Small intestine (tissue), 7 donors: ENCODE measurements at regions not wholly inside any gene's neighbourhood (a gene's known extent, or its start where the extent isn't known, plus 50 kb on each side); places are given as distances from the start of the nearest gene placed in this dataset.
A peak's percentile ranks its signal among the peaks of the same experiment; 100 is the strongest.

Source experiments
- DNase-seq, 2 donors: peaks; one replicate each; pipeline versions ENCODE4 v3.0.0 to v3.0.0-alpha.2; 2013
- FAIRE-seq: peaks from 2 replicates; lab custom pipeline; 2012; peaks lifted over from hg19 to GRCh38; lab: Jason Lieb, UNC
- H3K27ac ChIP-seq, 3 donors: one replicate each; pipeline ENCODE4 v1.5.1; 2013; ENCODE audit warnings: low read length in 2 of 3, mild to moderate bottlenecking in 2 of 3, control low read depth in 1 of 3, inconsistent platforms in 1 of 3, low read depth in 1 of 3, moderate library complexity in 1 of 3
- H3K27me3 ChIP-seq, 3 donors: one replicate each; pipeline ENCODE4 v1.6.1; 2013; ENCODE audit warnings: low read length in 3 of 3, inconsistent platforms in 1 of 3; ENCODE audit not compliant: control insufficient read depth in 3 of 3, insufficient read depth in 3 of 3
- H3K36me3 ChIP-seq, 3 donors: one replicate each; pipeline ENCODE4 v1.6.1; 2013; ENCODE audit warnings: low read length in 3 of 3, inconsistent platforms in 1 of 3, low read depth in 1 of 3, mild to moderate bottlenecking in 1 of 3, moderate library complexity in 1 of 3; ENCODE audit not compliant: control insufficient read depth in 3 of 3, insufficient read depth in 2 of 3
- H3K4me1 ChIP-seq, 3 donors: one replicate each; pipeline ENCODE4 v1.6.1; 2013; ENCODE audit warnings: low read length in 2 of 3, inconsistent platforms in 1 of 3, low read depth in 1 of 3, mild to moderate bottlenecking in 1 of 3, moderate library complexity in 1 of 3; ENCODE audit not compliant: control insufficient read depth in 3 of 3, insufficient read depth in 2 of 3
- H3K4me3 ChIP-seq, 3 donors: one replicate each; pipeline ENCODE4 v1.5.1; 2013; ENCODE audit warnings: low read length in 3 of 3, control low read depth in 1 of 3, inconsistent platforms in 1 of 3, low read depth in 1 of 3, mild to moderate bottlenecking in 1 of 3, moderate library complexity in 1 of 3
- H3K9me3 ChIP-seq, 2 donors: one replicate each; pipeline ENCODE4 v1.6.1; 2013; ENCODE audit warnings: low read depth in 1 of 2, low read length in 1 of 2; ENCODE audit not compliant: control insufficient read depth in 2 of 2, insufficient read depth in 1 of 2
- WGBS, 3 donors: extraction: QIAGEN DNeasy Blood & Tissue Kit; methylation state at CpG; one replicate each; pipeline ENCODE4 v1.1.7; 2013; 5-methylcytosine and 5-hydroxymethylcytosine counted together
- donor health status: healthy with polysubstance abuse.
- donor health status: control.
- donor health status: control.
- donor health status: Bipolar disorder and iron deficiency.
- donor health status: healthy.

DNA sequence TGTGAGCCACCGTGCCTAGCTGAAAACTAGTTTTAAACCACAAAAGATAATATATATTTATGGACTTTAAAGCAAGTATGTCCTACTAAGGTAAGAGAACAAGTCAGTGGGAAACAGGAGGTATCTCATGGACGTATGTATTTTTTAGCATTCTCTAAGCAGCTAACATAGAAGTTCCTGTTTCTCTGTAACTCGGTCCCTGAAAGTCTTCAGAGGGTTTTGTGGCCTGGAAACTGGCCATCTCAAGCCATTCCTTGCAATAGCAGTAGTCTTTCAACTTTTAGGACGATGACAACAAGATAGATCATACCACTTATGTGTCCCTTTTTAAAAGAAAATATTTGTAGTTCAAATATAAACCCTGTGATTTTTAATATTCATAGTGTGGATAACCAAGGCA, 95.6 kb upstream of the RALGAPA2 start:
- H3K4me3 ChIP-seq: no peak overlapping the region
- no peaks in the 10 kb centered on the region for H3K4me1 ChIP-seq
- no peak overlapping the region for H3K27ac ChIP-seq
- 59 to 78% (median 63%) methylated on average over 4 of the region's 4 CpGs for WGBS, 3 donors
- H3K36me3 ChIP-seq: no peaks in the 10 kb centered on the region
- H3K27me3 ChIP-seq: peaks cover 0 to 2% (median 0%) of the 10 kb centered on the region in 3 donors
- FAIRE-seq (no peak), DNase-seq (no peak)
- peaks cover 0 to 3% of the 10 kb centered on the region in 2 donors for H3K9me3 ChIP-seq

DNA sequence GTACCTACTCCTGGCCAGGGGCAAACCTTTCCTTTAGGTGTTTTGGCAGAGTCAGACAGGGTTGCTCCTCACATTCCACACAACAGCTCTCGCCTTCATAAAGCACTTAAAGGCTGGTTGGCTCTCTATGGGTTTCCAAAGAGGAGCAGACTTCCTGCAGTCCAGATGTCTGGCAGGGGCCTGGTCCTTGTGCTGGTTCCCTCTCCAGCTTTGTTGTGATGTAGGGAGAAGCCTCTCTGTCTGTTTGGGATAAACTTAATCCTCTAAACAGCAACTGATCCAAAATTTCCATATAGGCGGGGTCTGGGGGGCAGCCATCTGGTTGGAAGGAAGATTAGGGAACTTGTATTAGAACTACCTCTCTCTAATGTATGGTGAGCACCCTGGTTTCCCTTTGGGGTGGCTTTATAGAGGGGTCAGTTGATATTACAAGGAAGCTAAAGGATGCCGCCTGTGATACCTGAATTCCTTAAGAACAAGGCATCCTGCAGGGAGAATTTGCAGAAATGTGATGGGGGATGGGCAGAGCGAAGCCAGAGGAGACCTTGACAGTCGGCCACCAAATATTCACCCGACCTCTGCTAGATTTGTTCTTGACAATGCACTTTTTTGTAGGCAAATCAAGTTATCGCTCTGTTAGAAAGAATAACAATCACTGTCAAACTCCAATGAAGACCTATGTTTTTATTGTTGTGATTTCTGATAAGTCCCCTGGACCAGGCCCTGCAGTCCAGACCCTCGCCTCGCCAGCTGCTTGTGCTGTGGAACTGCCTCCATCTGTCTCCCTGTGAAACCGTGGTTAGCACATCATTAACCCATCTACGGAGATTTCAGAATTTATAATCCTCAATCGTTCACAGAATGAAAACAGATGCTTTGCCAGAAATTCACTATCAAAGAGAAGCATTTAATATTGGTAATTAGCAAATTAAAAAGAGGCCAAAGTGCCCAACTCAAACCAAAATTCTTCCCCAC, 94.0 kb upstream of the RALGAPA2 start:
- Histone ChIP-seq H3K36me3 (no peaks in the 10 kb centered on the region), H3K9me3 (peaks cover 0 to 3% of the 10 kb centered on the region in 2 donors), H3K27ac (no peak overlapping the region), H3K4me1 (no peaks in the 10 kb centered on the region), H3K27me3 (peaks cover 0 to 2% (median 0%) of the 10 kb centered on the region in 3 donors), H3K4me3 (no peak overlapping the region)
- WGBS, 3 donors: 77 to 82% (median 80%) methylated on average over 12 of the region's 12 CpGs
- DNase-seq: peak in 1 of 2 donors; percentile 8
- no peak for FAIRE-seq

DNA sequence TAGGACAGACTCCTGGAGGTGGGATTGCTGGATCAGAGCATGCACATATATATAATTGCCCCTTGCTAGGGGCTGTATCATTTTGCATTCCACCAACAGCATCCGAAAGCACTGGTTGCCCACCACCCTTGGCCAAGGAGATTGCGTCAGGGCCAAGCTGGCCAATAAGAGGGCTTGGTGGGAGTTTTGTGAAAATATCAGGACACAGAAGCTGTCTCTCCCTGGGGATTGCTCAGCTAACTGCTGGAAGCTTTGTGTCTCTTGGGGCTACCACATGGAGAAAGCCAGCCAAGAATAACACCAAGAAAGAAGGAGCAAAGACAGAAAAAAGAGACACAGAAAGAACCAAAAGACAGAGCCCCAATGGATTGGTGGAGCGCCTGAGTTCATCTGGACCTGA, 90.6 kb upstream of the RALGAPA2 start:
- no peak overlapping the region for H3K4me3 ChIP-seq
- no peak for DNase-seq
- H3K4me1 ChIP-seq: no peaks in the 10 kb centered on the region
- peaks cover 0 to 2% (median 0%) of the 10 kb centered on the region in 3 donors for H3K27me3 ChIP-seq
- H3K9me3 ChIP-seq: peaks cover 0 to 3% of the 10 kb centered on the region in 2 donors
- no peaks in the 10 kb centered on the region for H3K36me3 ChIP-seq
- no peak overlapping the region for H3K27ac ChIP-seq
- FAIRE-seq: no peak
- 86 to 95% (median 89%) methylated on average over 3 of the region's 3 CpGs for WGBS, 3 donors

DNA sequence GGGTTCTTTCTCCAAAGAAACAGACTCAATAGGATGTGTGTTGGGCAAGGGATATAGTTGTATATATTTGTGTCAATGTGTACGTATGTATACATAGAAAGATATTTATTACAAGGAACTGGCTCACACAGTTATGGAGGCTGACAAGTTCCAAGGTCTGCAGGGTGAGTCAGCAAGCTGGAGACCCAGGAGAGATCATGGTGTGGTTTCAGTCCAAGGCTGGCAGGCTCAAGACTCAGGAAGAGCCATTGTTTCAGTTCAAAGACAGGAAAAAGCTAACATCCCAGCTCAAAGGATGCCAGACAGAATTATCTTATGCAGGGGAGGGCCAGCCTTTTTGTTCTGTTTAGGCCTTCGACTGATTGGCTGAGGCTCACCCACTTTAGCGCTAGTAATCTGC, 89.9 kb upstream of the RALGAPA2 start:
- 83 to 87% (median 86%) methylated on average over 3 of the region's 3 CpGs for WGBS, 3 donors
- Histone ChIP-seq H3K4me1 (no peaks in the 10 kb centered on the region), H3K27me3 (peaks cover 0 to 2% (median 0%) of the 10 kb centered on the region in 3 donors), H3K4me3 (no peak overlapping the region), H3K36me3 (no peaks in the 10 kb centered on the region), H3K27ac (no peak overlapping the region), H3K9me3 (peaks cover 0 to 3% of the 10 kb centered on the region in 2 donors)
- peak in 1 of 2 donors; percentile 28 for DNase-seq
- FAIRE-seq: no peak

DNA sequence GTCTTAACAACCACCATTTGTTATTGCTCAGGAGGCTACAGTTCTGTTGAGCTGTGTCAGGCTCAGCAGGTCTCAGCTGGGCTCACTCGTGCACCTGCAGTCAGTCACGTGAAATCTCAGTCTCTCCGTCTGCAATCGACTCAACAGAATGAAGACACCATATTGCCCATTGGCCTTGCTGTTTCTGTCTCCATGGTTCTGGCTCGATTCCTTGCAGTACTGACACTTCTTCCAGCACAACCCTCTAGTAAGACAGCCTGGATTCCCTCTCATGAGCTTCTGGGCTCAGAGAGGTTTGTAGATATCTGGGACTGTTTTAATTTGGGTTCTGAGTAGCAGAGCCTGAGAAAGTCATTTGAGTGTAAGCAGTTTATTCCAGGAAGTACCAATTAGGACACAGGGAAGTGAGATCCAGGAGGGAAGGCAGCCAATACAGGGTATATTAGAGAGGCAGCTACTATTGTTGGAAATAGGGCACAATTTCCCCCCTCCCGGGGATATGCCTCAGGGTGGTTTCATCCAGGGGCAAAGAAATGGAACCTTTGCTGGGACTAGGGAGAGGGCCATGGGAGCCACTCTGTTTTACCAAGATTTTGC, 87.4 kb upstream of the RALGAPA2 start:
- Histone ChIP-seq H3K27me3 (no peaks in the 10 kb centered on the region), H3K4me3 (no peak overlapping the region), H3K4me1 (no peaks in the 10 kb centered on the region), H3K27ac (no peak overlapping the region), H3K36me3 (no peaks in the 10 kb centered on the region), H3K9me3 (peaks cover 0 to 2% of the 10 kb centered on the region in 2 donors)
- FAIRE-seq: no peak
- WGBS, 3 donors: 84 to 90% (median 89%) methylated on average over 6 of the region's 6 CpGs
- no peak for DNase-seq

DNA sequence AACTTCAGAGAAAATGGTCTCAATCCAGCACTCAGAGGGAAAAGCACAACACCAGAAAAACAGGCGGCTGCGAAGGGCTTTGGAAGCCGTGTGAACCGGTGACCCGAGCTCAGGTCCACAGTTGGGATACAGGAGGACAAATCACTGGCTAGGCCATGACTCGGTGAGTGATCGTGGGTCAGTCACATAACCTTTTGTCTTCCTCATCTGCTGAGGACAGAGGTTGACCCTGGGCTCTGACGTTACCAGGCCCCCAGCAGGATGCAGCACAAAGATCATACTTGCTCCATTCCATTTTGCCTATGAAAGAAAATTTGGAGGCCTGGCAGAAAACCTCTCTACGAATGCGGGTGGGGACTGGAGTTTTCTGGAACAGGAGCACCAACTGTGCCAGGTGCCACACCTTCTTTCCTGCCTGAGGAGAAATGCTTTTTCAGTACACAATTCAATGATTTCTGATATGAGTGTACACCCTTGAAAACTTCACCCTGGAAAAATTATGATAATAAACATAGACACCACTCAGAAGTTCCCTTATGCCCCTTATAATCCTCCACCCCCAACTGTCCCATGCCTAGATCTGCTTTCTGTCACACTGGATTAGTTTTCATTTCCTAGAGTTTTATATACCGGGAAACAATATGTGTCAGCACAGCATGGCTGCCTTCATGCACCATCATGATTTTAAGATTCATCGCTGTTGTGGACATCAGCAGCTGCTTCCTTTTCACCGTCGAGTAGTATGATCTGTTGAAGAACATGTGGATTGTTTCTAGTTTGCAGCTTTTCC, 85.3 kb upstream of the RALGAPA2 start:
- Histone ChIP-seq H3K36me3 (no peaks in the 10 kb centered on the region), H3K27me3 (no peaks in the 10 kb centered on the region), H3K4me1 (no peaks in the 10 kb centered on the region), H3K27ac (no peak overlapping the region), H3K4me3 (no peak overlapping the region), H3K9me3 (no peaks in the 10 kb centered on the region)
- DNase-seq (no peak), FAIRE-seq (no peak)
- 80 to 84% (median 82%) methylated on average over 14 of the region's 14 CpGs for WGBS, 3 donors

DNA sequence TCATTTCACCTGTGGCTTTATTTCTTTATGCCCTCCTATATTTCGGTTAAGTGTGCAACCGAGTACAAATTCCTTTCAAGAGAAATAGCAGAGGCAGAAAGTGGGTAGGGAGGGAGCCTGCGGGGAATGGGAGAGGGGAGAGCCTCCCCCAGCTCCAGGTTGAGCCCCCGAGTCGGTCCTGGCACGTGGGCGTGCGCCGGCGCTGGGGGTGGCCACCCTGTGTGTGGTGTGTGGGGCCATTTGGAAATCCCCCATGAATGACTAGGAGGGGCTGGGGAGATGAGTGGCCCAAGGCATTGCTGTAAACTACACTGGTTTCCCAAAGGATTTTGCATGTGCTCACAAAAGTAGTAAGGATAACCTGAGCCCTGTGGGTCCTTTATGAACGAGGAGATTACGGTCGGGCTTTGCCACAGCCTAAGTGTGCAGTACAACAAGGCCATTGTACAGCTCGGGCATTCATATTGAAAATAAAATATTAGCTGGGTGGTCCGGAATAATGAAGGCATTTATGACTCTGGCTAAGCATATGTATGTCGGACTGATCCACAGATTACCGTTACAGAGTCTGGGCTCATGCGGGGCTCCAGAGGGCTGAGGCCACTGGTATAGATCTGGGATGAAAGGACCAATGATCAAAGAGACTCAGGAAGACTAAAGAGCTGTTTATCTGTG, 84.5 kb upstream of the RALGAPA2 start:
- 90 to 92% (median 92%) methylated on average over 18 of the region's 18 CpGs for WGBS, 3 donors
- Histone ChIP-seq H3K36me3 (no peaks in the 10 kb centered on the region), H3K27ac (no peak overlapping the region), H3K9me3 (no peaks in the 10 kb centered on the region), H3K4me1 (no peaks in the 10 kb centered on the region), H3K4me3 (no peak overlapping the region), H3K27me3 (no peaks in the 10 kb centered on the region)
- FAIRE-seq (no peak), DNase-seq (no peak)

DNA sequence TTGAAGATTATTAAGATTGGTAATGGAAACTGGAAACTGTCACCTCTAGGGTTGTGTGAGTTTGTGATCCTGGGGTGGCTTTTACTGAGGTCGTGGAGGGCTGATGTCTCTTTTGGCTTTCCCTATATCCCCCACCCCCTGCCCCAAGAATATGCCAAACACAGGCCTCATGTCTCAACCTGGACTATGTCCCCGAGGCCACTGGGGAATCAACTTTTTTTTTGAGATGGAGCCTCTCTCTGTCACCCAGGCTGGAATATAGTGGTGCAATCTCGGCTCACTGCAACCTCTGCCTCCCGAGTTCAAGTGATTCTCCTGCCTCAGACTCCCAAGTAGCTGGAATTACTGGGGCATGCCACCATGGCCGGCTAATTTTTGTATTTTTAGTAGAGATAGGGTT, 83.3 kb upstream of the RALGAPA2 start:
- no peak overlapping the region for H3K27ac ChIP-seq
- 54 to 73% (median 69%) methylated on average over 5 of the region's 5 CpGs for WGBS, 3 donors
- H3K9me3 ChIP-seq: no peaks in the 10 kb centered on the region
- no peaks in the 10 kb centered on the region for H3K36me3 ChIP-seq
- no peak overlapping the region for H3K4me3 ChIP-seq
- FAIRE-seq: no peak
- H3K27me3 ChIP-seq: no peaks in the 10 kb centered on the region
- H3K4me1 ChIP-seq: no peaks in the 10 kb centered on the region
- DNase-seq: no peak
